Ureter (tissue), 1 donor: ENCODE measurements at regions not wholly inside any gene's neighbourhood (a gene's known extent, or its start where the extent isn't known, plus 50 kb on each side); places are given as distances from the start of the nearest gene placed in this dataset.

Experiments used
- DNase-seq: peaks from one replicate; pipeline ENCODE4 v3.0.0-alpha.2; 2020; ENCODE audit warnings: low spot score
- donor health status: DM: yes; HTN: yes; CAD: no.

DNA sequence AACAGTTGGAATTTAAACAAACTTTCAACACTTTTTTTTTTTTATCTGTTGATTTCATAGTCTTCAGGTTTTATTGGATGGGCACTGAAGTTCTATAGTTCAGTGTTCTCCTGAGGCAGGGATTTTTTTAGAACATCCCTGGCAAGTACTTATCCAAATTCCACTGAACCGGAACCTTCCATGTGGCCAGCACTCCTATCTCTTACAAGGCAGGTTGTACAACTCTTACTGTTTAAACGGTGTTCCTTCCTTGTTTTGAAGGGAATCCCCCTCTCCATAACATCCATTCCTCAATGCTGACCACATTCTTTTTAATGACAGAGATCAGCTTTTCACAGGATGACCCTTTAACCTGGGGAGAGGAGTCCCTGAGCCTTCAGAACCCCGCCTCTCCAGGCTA, 238.9 kb upstream of the CTBP2 start:
- no peak for DNase-seq

DNA sequence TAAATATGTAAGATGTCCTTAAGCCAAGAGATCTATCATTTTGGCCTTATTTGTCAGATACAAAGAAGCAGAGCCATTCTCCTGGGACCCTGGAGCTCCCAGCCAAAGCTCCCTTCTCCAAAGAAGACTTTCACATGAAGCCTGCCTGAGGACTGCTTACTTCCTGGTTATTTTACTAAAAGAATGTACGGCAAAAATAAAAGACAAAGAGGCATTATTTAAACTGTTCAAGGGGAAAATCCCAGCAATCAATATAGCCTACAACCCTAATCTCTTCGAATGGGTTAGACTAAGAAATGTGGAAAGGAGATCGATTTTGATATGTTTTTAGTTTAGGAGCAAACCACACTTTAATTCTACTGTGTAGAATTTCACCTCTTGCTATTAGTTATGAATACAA, 237.9 kb upstream of the CTBP2 start:
- no peak for DNase-seq

DNA sequence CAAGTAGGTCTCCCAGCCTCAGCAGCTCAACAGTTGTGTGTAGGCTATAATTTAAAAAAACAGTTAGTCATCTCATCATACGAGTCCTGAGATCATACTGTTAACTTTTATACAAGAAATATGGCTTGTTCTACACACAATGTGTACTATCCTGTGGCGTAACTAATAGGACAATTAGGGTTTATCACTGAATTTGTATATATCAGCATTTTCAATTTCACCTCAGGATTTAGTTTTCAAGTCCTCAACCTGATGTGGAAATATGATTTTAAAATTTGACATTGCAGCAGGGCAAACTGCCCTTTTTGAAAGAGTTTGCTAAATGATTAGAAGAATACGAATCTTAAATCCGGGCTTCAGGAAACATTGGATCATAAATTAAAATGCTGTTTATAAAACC, 237.2 kb upstream of the CTBP2 start:
- no peak for DNase-seq

DNA sequence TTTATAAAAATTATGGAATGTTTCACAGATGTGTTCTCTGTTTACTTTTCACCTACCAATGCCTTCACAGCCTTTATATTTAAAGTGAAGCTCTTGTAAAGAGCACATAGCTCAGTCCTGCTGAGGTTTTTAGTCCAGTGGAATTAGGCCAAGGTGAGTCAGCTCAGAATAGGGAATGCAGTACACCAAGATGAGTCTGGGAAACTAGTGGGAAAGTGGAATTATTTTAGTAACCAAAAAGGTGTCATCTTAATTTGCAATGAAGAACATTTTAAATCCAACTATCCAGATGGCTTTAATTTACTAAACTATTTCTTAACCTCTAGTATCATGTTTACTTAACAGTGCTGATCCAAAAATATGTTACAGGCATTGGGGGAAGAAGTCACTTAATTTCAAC, 236.3 kb upstream of the CTBP2 start:
- no peak for DNase-seq

DNA sequence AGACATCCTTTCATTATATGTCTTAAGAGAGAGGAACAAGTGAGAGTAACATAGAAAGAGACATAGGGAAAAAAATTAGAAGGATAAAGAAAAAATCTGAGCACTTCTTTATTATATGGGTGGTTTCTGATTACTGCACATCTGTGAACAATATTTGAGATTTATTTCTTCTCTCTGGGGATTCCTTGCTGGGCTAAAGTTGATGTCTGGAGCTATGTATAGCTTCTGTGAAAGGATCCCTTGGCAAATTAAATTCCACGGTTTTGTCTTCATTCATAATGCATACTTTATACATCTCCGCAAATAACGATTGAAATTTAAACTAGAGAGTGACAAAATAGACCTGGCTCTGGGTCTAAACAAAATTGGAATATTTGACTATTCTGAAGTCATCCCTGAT, 232.2 kb upstream of the CTBP2 start:
- DNase-seq = no peak

DNA sequence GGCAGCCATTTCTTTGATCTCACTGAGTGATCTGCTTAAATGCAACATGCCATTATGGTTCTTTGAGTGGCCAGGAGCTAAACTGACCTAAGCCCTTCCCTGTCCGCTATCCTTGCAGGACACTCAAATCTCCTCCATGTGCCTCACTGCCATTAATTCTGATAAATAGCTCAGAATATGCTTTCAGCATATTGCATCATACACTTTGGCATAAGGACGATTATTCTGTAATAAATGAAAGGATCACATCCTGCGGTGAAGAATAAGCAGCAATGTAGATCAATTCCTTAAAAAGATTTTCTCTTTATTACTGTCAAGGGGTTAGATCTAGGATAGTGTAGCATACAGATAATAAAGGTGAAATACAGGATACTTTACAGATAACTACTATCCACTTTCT, 231.8 kb upstream of the CTBP2 start:
- DNase-seq = no peak

DNA sequence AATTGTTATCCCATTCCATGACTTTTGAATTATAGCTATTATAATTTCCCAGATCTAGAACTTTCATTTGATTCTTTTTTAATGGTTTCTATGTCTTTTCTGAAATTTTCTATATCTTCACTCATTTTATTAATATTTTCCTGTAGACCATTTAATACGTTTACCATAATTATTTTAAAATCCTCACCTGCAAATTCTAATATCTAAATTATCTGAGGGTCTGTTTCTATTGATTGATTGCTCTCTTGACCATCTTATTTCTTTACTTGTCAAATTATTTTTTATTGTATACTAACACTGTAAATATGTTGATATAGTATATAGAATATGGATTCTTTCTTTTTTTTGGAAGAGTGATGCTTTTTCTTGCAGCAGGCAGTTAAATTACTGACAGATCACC, 229.3 kb upstream of the CTBP2 start:
- DNase-seq = no peak

DNA sequence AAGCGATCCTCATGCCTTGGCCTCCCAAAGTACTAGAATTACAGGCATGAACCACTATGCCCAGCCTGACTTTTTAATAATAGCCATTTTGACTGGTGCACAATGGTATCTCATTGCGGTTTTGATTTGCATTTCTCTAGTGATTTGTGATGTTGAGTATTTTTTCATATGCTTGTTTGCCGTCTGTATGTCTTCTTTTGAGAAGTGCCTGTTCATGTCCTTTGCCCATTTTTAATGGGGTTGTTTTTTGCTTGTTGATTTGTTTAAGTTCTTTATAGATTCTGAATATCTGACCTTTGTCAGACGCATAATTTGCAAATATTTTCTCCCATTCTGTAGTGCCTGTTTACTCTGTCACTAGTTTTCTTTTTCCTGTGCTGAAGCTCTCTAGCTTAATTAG, 219.2 kb upstream of the CTBP2 start:
- DNase-seq = no peak

DNA sequence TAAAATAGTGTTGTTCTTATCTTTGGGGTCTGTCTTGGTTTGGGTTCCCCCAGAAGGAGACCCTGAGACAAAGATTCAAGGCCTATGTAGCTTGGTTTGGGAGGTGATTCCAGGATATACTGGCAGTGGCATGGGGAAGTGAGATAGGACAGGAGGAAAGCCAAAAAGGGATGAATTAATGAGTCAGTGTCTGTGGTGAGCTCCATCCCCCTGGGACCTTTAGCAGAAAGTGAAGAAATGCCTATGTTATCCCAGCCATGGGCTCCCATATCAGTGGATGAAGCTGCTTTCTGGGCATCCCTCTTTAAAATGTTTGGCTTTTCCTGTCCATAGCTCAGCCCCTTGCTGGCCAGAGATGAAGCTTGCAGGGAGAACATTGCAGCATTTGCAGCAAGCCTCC, 217.0 kb upstream of the CTBP2 start:
- no peak for DNase-seq

DNA sequence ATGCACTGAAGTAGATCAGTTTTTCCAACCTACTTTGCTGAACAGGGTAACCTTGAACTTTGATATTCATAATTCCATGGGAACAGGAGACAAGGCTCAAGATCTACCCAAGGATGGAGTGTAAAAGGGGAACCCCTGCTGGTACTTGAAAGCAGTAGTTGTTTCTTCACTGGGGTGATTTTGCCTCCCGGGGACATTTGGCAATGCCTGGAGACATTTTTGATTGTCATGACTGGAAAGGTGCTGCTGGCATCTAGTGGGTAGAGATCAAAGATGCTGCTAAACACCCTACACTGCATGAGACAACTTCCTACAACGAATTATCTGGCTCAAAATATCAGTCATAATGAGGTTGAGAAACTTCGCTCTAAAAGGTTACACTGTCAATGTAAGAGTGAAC, 214.8 kb upstream of the CTBP2 start:
- no peak for DNase-seq

DNA sequence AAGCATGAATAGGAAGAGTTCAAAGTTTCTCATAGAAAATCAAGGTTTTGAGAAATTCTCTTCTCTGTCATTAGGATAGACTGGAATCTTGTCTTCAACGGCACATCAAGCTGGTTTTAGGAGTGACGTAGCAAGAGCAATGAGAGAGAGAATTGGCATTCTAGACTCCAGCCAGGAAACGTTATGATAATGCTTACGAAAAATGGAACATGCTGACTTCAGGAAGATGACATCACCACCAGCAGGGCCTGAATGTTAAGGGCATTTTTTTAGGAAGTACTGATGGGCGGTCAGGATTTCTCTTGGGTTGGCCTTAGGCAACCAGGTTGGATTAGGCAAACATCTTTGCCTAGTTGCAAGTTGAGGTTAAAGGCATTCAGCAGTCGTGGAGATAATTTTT, 213.2 kb upstream of the CTBP2 start:
- DNase-seq = no peak

DNA sequence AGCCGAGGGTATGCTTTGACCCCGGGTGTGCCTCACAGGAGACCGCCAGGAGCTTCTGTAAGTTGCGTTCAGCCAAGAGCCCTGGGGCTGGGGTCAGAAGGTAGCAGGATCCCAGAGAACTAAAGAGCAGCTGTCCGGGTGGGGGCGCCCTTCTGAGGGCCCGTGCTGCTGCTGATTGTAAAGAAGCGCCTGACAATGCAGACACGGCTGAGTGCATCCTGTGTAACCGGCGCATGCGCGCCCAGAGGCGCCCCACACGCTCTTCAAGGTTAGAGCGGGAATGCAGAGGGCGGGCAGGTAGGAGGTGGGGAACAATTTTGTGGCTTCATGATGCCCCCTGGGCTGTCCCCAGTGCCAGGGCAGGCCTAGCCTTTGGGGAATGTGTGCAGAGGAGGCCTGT, 210.2 kb upstream of the CTBP2 start:
- no peak for DNase-seq

DNA sequence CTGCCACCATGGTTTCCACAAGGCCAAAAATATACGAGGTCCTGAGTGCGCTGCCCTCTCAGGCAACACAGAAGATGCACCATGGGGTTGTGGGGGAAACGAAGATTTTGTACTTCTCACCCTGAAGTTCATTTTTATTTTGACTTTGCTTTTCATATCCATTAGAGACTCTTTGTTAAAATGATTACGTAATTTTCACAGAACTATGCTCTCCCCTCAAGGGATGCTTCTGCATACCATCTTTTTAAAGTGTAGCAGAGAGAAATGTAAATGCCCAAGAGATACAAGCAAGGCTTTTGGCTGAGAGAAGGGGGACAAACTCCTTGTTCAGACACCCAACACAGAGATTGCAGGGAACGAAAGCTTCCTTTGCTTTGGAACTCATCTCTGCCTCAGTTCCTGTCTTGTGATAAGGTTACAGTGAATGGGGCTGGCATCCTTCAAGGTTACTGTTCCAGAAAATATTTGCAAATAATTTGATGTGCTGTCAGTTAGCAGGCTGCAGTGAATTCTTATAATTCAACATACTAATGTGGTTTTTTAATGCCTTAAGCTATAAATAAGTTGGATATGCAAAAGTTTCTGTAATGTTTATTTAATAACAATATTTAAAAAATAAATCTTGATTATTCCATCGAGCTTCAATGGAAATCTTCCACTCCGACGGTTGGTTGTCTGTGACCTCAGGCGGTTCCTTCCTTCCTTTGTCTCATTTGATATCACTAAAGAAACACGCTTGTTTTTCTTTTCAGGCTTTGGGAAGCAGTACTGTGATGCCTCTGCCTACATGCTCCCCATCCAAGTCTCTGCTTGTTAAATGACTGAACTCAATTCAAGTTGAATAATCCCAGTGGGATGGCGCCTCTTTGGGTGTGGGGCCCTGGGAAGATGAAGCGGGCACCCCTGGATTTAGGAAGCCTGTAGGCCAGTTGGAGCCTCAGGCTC, 209.3 kb upstream of the CTBP2 start:
- no peak for DNase-seq

DNA sequence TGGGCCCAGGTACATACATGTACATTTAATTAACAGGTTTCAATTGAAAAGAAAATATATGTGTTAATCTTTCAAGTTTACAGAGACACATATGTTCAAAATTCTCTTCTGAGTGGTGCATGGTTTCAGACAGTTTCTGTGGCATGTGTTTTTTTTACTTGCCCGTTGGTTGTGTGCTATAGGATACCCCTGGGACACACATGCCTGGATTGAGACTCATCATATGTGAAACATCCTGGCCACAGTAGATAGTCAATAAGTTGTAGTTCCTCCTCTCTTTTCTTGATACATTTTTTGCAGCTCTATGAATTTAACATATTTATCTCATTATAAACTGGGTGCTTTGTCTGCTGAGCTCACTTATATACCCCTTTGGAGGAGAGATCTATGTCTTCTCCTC, 207.8 kb upstream of the CTBP2 start:
- no peak for DNase-seq

DNA sequence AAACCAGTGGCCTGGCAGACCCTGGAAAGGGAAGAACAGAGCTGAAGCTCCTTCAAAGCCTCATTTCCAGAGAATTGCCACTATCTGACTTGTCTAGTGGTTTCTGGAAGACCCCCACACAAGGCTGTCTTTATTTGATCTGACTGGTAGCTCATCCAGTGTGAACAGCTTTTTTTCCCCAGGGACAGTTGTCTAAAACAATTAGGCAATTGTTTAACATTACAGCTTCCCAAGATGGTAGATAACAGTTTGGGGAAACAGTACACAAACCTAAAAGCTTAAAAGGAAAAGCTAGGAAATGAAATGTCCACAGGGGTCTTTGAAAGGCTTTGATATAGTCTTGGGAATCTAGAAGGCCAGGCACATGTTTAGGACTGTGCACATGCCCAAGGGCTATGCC, 203.4 kb upstream of the CTBP2 start:
- DNase-seq = no peak

DNA sequence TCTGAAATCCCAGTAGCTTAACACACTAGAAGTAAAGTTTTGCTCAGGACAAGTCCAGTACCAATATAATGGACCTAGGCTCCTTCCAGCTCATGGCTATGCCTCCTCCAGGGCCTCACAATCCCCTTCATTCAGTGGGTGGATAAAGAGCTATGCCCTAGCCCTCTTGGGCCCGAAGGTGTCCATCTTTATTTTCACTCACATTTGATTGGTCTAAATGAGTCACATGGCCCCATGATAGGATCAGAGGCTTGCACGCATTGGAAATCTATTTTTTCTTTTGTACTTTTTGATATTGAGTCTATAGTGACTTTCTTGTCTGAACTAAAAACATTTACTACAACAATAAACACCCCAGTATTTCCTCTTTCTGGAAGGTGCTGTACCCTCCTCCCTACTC, 202.6 kb upstream of the CTBP2 start:
- DNase-seq = no peak

DNA sequence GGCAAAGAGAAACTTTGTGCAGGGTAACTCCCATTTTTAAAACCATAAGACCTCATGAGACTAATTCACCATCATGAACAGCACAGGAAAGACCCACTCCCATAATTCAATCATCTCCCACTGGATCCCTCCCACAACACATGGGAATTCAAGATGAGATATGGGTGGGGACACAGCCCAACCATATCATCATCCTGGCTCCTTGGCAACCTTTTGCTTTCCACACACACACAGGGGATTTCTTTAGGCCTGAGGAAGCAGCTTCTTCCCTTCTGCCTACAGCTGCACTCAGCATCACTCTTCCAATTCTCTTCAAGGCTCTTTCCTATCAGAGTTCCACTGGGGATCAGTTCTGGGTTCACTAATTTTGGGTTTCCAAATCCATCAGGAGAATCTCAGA, 199.0 kb upstream of the CTBP2 start:
- DNase-seq = no peak

DNA sequence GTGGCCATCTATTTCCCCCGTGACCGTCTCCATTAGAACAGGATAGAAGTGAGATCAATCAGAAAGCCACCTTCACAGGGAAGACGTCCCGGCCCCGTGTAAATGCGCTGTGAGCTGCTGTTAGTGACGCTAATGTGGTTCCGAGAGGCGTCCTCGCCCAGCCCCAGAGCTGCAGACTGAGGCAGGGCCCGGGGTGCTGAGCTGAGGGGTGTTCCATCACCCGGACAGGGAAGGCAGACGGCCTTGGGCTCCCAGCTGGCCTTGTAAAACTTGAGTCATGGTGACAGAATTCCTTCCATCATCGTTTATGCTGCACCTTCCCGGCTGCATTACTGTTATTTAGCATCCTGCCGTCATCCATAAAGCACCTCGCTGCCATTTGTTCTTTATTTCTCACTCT, 195.3 kb upstream of the CTBP2 start:
- no peak for DNase-seq

DNA sequence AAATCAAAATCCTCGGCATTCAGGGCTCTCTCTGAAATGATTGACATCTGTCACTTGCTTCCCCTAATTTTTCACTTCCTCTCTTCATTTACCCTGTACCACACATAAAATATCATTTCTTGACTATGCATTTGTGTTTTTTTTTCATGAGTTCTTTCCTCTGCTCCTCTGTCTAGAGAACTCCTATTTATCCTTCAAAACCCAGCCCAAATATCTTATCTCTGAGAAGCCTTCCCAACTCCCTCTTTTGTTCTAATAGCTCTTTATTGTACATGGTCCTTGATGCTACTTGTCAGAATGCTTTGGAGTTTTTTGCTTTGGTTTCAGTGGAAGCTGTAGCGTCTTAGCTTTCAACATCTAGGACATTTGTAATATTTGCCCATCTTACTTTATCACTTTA, 190.2 kb upstream of the CTBP2 start:
- no peak for DNase-seq

DNA sequence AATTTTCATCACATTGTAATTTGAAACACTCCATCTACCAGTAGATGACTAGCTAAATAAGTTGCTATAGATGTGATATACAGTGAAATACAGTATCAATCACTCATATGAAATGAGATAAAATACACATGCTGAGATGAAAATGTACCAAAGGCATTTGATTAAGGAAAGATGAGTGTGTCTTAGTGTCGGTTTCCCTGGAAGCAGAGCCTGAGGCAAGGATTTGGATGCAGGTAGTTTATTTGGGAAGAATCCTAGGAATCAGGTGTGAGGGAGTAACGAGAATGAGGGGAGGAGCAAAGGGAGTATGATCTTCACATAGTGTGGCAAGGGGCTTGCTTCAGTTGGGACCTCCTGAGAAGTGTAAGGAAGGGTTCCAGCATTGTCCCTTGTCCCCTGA, 188.2 kb upstream of the CTBP2 start:
- no peak for DNase-seq

DNA sequence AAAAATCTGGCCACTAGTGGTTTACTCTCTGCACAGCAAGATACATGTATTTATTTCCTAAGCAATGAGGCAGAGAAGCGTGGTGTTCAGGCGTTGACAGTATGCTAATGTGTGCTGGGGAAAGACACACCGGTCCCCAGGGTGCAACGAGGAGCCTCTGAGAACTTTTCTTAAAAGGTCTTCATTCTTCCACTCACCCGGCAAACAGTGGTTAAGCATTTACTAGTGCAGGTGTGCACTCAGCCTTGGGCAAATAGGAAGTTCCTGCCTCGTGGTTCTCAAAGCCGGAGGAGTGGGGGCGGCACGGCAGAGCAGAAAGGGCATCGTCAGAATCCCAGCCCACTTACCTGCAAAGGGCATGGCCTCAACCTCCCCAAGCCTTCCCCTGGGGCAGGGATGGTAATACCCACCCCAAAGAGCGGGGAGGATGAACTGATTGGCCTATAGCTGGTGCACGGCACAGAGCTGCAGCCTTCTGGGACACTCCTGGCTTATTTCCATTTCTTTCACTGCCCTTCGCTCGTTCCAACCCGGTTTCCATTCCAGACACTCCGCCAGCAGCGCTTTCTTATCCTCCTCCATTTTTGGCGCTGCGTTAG, 184.3 kb upstream of the CTBP2 start:
- no peak for DNase-seq

DNA sequence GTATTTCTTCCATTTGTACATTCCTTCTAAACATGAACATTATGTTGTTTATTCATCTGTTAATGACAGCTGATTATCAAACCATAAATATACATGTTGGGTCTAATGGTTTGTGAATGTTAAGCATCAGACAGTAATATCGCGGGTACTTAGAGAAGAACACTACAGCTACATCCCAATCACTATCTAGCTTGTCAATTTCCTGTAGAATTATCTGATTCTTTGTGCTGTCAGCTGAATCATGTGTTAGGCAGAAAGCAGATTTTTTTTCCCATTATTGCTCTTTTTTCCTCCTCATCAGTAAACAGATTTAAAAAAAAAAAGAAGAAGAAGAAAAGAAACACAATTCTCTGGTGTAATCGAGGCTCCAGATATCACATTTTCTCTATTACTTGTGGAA, 183.6 kb upstream of the CTBP2 start:
- no peak for DNase-seq

DNA sequence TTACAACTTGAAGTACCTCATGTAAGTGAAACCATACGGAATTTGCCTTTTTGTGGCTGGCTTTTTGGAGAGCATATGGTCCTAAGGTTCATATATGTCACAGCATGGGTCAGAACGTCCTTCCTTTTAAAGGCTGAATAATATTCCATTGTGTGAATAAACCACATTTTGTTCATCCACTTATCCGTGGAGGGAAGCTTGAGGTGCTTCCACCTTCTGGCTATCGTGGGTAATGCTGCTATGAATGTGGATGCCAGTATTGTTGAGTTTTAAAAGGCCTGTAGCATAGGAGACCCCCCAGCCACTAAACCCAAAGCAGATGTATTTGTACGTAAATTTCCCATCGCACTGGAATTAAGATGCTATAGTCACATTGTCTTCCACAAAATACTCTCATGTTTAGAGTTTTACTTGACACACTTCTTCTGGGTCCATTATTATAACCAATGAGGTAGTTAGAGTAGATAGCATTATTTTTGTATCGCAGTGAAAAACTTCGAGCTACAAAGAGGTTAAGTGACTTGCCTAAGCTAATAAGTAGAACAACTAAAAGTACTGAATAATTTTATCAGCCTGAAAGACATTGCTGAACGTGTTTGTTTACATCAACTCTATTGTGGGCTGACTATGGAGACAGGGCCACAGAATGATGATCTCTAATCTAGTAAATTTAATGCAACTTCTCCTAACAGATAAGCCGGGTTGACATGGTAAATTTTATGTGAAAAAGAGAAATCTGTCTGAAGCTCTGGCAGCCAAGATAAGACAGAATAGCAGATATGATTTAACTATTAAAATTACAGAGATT, 183.0 kb upstream of the CTBP2 start:
- no peak for DNase-seq
